GM18867 (cell line): ENCODE measurements at regions not wholly inside any gene's neighbourhood (a gene's known extent, or its start where the extent isn't known, plus 50 kb on each side); places are given as distances from the start of the nearest gene placed in this dataset.

Experiments
- ATAC-seq: cut with Tn5 transposase; IDR thresholded peaks from one replicate; pipeline ENCODE4 v1.9.1; 2021; ENCODE audit warnings: mild to moderate bottlenecking, moderate library complexity; ENCODE audit not compliant: unreplicated experiment

- ATAC-seq = no peak
Observed at GRCh38 chr1:192521734-192522133, 53.8 kb upstream of the RGS1 start.

GRCh38 chr1:192522673-192523072 is 52.9 kb upstream of the RGS1 start:
- ATAC-seq = no peak

GRCh38 chr1:192524223-192524622 is 51.4 kb upstream of the RGS1 start:
- no peak for ATAC-seq
